Lung (tissue), 11 donors: ENCODE measurements at regions not wholly inside any gene's neighbourhood (a gene's known extent, or its start where the extent isn't known, plus 50 kb on each side); places are given as distances from the start of the nearest gene placed in this dataset.
A peak's percentile ranks its signal among the peaks of the same experiment; 100 is the strongest.

Experiments
- ATAC-seq: fragments of 200-7000 bp; cut with Tn5 transposase; one replicate; pipeline ENCODE4 v1.9.1; 2020; ENCODE audit warnings: moderate number of reproducible peaks; ENCODE audit not compliant: insufficient read depth, low FRiP score
- DNase-seq, 3 donors: peaks; one replicate each; pipeline ENCODE4 v3.0.0-alpha.2; 2013 to 2017
- H3K27ac ChIP-seq, 2 donors: one replicate each; pipeline ENCODE4 v1.5.1; 2013; ENCODE audit warnings: mild to moderate bottlenecking in 2 of 2, moderate library complexity in 2 of 2, control low read depth in 1 of 2, inconsistent platforms in 1 of 2, low read depth in 1 of 2, low read length in 1 of 2
- H3K27me3 ChIP-seq, 3 donors: one replicate each; pipeline ENCODE4 v1.5.1; 2013; ENCODE audit warnings: low read length in 2 of 3; ENCODE audit not compliant: control insufficient read depth in 3 of 3, insufficient read depth in 3 of 3
- H3K36me3 ChIP-seq, 4 donors: one replicate each; pipeline ENCODE4 v1.5.1; 2013; ENCODE audit warnings: low read length in 4 of 4, mild to moderate bottlenecking in 1 of 4, moderate library complexity in 1 of 4; ENCODE audit not compliant: control insufficient read depth in 4 of 4, insufficient read depth in 4 of 4
- H3K4me1 ChIP-seq, 5 donors: one replicate each; pipeline ENCODE4 v1.5.1; 2013; ENCODE audit warnings: low read length in 5 of 5, mild to moderate bottlenecking in 2 of 5, moderate library complexity in 1 of 5; ENCODE audit not compliant: control insufficient read depth in 5 of 5, insufficient read depth in 5 of 5
- H3K4me3 ChIP-seq: one replicate; pipeline ENCODE4 v1.5.1; 2013; ENCODE audit warnings: mild to moderate bottlenecking, control low read depth, moderate library complexity
- H3K9ac ChIP-seq, 2 donors: one replicate each; pipeline ENCODE4 v1.5.1; 2013; ENCODE audit warnings: low read length in 2 of 2, control low read depth in 1 of 2; ENCODE audit not compliant: insufficient read depth in 1 of 2
- H3K9me3 ChIP-seq, 4 donors: one replicate each; pipeline ENCODE4 v1.5.1; 2013; ENCODE audit warnings: low read length in 3 of 4, mild to moderate bottlenecking in 1 of 4, moderate library complexity in 1 of 4; ENCODE audit not compliant: control insufficient read depth in 4 of 4, insufficient read depth in 3 of 4
- WGBS, 2 donors: extraction: QIAGEN DNeasy Blood & Tissue Kit; methylation state at CpG; one replicate each; pipeline ENCODE4 v1.1.7; 2013; 5-methylcytosine and 5-hydroxymethylcytosine counted together
- TF ChIP-seq, protein P1 (sequence below): IDR thresholded peaks from 2 replicates; pipeline ENCODE4 v1.5.1; 2012; ENCODE audit warnings: mild to moderate bottlenecking; ENCODE audit errors: control extremely low read depth, extremely low read depth
- donor health status: control.
- donor health status: control.
- donor health status: Bipolar disorder and iron deficiency.
- donor health status: healthy.
- donor health status: DM: yes; HTN: yes; CAD: no.

DNA sequence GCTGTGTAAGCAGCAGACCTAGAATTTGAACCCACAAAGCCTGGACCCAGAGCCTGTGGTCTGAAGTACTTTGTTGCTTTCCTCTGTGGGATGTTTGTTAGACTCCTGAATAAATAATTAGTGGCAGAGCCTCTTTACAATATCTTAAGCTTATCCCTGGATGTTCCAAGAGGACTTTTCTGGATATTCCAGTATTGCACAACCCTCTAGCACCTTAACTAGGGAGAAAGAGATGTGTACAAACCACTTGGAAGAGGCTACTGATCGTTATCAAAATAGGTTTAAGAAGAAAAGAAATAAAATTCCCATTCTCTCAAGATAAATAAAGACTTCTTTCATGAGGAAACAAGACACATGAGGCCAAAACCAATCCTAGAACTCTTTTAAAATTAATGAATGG is 632.4 kb downstream of the CDH11 start:
- TF ChIP-seq, protein P1, sequence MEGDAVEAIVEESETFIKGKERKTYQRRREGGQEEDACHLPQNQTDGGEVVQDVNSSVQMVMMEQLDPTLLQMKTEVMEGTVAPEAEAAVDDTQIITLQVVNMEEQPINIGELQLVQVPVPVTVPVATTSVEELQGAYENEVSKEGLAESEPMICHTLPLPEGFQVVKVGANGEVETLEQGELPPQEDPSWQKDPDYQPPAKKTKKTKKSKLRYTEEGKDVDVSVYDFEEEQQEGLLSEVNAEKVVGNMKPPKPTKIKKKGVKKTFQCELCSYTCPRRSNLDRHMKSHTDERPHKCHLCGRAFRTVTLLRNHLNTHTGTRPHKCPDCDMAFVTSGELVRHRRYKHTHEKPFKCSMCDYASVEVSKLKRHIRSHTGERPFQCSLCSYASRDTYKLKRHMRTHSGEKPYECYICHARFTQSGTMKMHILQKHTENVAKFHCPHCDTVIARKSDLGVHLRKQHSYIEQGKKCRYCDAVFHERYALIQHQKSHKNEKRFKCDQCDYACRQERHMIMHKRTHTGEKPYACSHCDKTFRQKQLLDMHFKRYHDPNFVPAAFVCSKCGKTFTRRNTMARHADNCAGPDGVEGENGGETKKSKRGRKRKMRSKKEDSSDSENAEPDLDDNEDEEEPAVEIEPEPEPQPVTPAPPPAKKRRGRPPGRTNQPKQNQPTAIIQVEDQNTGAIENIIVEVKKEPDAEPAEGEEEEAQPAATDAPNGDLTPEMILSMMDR, result no peak
- no peak for ATAC-seq
- Histone ChIP-seq H3K9ac (no peak overlapping the region), H3K27me3 (no peaks in the 10 kb centered on the region), H3K27ac (no peak overlapping the region), H3K36me3 (no peaks in the 10 kb centered on the region), H3K4me1 (no peaks in the 10 kb centered on the region), H3K4me3 (no peak overlapping the region), H3K9me3 (no peaks in the 10 kb centered on the region)
- no peak for DNase-seq
- WGBS, 2 donors, result 35 to 51% methylated on average over 1 of the region's 1 CpG

DNA sequence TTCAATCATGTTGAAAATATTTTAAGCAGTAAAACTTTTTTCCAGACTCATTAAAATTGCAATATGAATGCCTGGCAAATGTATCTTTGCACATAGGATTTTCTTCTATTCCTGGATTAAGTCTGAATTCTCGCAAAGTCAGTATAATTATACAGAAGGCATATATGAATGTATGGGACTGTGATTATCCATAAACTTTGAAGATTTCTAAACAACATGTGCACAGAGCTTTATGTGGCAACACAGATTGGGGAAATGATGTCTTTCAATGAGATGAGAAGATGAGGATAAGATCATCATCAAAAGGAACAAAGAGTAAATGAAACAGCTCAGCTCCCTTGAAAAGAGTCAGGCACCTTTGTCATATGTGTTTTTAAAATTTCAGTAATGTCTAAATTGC is 635.3 kb downstream of the CDH11 start:
- Histone ChIP-seq H3K27ac (no peak overlapping the region), H3K4me3 (no peak overlapping the region), H3K9ac (no peak overlapping the region), H3K36me3 (no peaks in the 10 kb centered on the region), H3K27me3 (no peaks in the 10 kb centered on the region), H3K4me1 (no peaks in the 10 kb centered on the region), H3K9me3 (no peaks in the 10 kb centered on the region)
- ATAC-seq (no peak), DNase-seq (no peak)
- TF ChIP-seq, protein P1, result no peak
- 91 to 96% methylated on average over 1 of the region's 1 CpG for WGBS, 2 donors

DNA sequence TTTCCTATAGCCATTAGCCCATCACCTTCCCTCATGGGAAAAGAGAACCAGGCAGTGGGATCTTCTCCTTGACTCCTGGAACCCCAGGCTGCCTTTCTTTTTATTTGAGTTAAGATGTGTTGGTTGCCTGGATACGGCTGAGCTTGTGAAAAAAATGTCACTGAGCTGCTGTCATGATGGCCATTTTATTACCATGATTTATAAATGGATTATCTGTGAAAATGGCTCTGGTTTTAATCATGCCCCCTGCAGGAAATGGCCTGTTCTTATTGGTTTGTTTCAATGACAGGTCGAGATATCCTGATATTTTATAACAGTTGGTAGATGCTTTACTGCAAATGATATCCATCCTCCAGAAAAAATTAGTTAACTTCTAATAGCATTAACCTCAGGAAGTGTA is 640.4 kb downstream of the CDH11 start:
- H3K4me3 ChIP-seq, result no peak overlapping the region
- H3K9ac ChIP-seq, result no peak overlapping the region
- H3K27me3 ChIP-seq, result no peaks in the 10 kb centered on the region
- no peak overlapping the region for H3K27ac ChIP-seq
- H3K4me1 ChIP-seq, result peaks cover 0 to 13% (median 10%) of the 10 kb centered on the region in 5 donors
- peaks cover 0 to 1% (median 0%) of the 10 kb centered on the region in 4 donors for H3K9me3 ChIP-seq
- ATAC-seq (no peak), DNase-seq (no peak)
- H3K36me3 ChIP-seq, result no peaks in the 10 kb centered on the region
- TF ChIP-seq, protein P1, result no peak
- WGBS, 2 donors, result 85 to 90% methylated on average over 2 of the region's 2 CpGs

DNA sequence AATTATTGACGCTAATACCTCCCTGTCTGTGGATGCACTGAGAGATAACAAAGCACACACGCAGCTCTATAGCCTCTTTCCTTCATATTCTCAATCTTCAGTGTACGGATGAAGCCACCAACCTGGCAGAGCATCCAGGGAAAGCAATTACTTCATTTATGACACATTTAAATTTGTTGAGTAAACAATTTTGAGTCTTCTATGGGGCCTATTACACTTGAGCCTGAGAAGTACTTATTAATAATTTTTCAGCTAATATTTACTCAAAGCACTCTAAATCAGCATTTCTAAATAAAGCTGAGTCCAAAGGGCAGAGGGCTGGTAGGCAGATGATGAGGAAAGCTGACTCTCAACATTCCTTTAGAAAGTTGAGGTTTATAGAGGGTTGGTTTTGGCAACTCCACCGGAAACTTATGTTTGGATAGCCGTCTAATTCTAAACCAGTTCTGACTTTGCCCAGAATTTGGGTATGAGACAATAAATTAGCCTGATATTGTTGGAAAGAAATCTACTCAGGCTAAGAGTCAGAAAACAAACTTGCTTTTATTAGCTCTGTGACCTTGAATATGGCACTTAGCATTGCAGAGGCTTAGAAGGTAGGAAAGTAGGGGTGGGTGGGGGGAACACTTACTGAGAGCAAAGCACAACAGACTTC is 643.5 kb downstream of the CDH11 start:
- Histone ChIP-seq H3K4me3 (no peak overlapping the region), H3K4me1 (peaks cover 0 to 13% (median 10%) of the 10 kb centered on the region in 5 donors), H3K9ac (no peak overlapping the region), H3K27ac (no peak overlapping the region), H3K27me3 (no peaks in the 10 kb centered on the region), H3K9me3 (peaks cover 0 to 1% (median 0%) of the 10 kb centered on the region in 4 donors), H3K36me3 (no peaks in the 10 kb centered on the region)
- TF ChIP-seq, protein P1, result no peak
- peak; percentile 80 for ATAC-seq
- peak in 2 of 3 donors; percentile 71 to 73 for DNase-seq
- WGBS, 2 donors, result 43 to 57% methylated on average over 5 of the region's 5 CpGs
